Sigmoid colon (tissue), 4 donors: ENCODE measurements at regions not wholly inside any gene's neighbourhood (a gene's known extent, or its start where the extent isn't known, plus 50 kb on each side); places are given as distances from the start of the nearest gene placed in this dataset.

ENCODE experiments used
- POLR2A ChIP-seq, 2 donors: fragments of 450-650 bp; IDR thresholded peaks; one replicate each; pipeline ENCODE4 v1.6.1; 2016; ENCODE audit warnings: antibody characterized with exemption in 2 of 2, mild to moderate bottlenecking in 2 of 2, moderate library complexity in 2 of 2
- POLR2AphosphoS5 ChIP-seq, 4 donors: sonication (generic); formaldehyde crosslinking; IDR thresholded peaks; one replicate each; pipeline ENCODE4 v1.6.1; 2017; ENCODE audit warnings: antibody characterized with exemption in 4 of 4
- TF ChIP-seq, protein P1 (sequence below), 4 experiments: fragments of 450-650 bp in 3 of 4; fragments of 200-600 bp in 1 of 4; IDR thresholded peaks; one replicate each; pipeline ENCODE4 v1.5.1; 2016 to 2019; ENCODE audit warnings: antibody characterized with exemption in 4 of 4, mild to moderate bottlenecking in 3 of 4, moderate library complexity in 2 of 4

DNA sequence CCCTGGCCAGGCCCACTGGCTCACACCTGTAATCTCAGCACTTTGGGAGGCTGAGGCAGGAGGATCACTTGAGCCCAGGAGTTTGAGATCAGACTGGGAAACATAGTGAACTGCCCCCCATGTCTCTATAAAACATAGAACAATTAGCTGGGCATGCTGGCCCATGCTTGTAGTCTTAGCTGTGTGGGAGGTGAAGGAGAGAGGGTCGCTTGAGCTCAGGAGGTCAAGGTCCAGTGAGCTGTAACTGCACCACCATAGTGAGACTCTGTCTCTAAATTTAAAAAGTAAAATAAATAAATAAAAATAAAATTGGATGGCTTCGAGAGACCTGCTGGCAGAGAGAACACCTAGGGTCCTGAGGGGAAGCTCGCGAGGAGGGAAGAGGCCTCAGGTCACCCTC is 69.9 kb upstream of the PARD3 start:
- TF ChIP-seq, protein P1, sequence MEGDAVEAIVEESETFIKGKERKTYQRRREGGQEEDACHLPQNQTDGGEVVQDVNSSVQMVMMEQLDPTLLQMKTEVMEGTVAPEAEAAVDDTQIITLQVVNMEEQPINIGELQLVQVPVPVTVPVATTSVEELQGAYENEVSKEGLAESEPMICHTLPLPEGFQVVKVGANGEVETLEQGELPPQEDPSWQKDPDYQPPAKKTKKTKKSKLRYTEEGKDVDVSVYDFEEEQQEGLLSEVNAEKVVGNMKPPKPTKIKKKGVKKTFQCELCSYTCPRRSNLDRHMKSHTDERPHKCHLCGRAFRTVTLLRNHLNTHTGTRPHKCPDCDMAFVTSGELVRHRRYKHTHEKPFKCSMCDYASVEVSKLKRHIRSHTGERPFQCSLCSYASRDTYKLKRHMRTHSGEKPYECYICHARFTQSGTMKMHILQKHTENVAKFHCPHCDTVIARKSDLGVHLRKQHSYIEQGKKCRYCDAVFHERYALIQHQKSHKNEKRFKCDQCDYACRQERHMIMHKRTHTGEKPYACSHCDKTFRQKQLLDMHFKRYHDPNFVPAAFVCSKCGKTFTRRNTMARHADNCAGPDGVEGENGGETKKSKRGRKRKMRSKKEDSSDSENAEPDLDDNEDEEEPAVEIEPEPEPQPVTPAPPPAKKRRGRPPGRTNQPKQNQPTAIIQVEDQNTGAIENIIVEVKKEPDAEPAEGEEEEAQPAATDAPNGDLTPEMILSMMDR (IDR thresholded peaks at IDR 0.05): no peak
- TF ChIP-seq POLR2A (IDR thresholded peaks at IDR 0.05) (no peak), POLR2AphosphoS5 (IDR thresholded peaks at IDR 0.05) (no peak)
